Nephron (organoid): ENCODE measurements at regions not wholly inside any gene's neighbourhood (a gene's known extent, or its start where the extent isn't known, plus 50 kb on each side); places are given as distances from the start of the nearest gene placed in this dataset.
"Not testable (repeated sequence)": the region's sequence is repeated elsewhere in the genome, so short reads cannot be mapped to it uniquely, and the experiment has no call there.

ENCODE experiments used
- H3K27ac Mint-ChIP-seq, 3 experiments: 2 replicates each; pipeline ENCODE4 v1.8.0; 2020; ENCODE audit warnings: mixed read lengths in 3 of 3, mild to moderate bottlenecking in 2 of 3, moderate library complexity in 1 of 3
- H3K27me3 Mint-ChIP-seq: 2 replicates; pipeline ENCODE4 v1.8.0; 2021; ENCODE audit warnings: low read depth, mild to moderate bottlenecking, moderate library complexity, mixed read lengths
- H3K36me3 Mint-ChIP-seq: 2 replicates; pipeline ENCODE4 v1.8.0; 2020; ENCODE audit warnings: low read depth, mixed read lengths
- H3K4me1 Mint-ChIP-seq: 2 replicates; pipeline ENCODE4 v1.8.0; 2020; ENCODE audit warnings: mixed read lengths
- H3K4me3 Mint-ChIP-seq, 3 experiments: 2 replicates each; pipeline ENCODE4 v1.8.0; 2020; ENCODE audit warnings: mild to moderate bottlenecking in 3 of 3, mixed read lengths in 3 of 3, moderate library complexity in 2 of 3
- H3K9me3 Mint-ChIP-seq: 2 replicates; pipeline ENCODE4 v1.8.0; 2020; ENCODE audit warnings: mixed read lengths
- TF ChIP-seq, protein P1 (sequence below), 3 experiments: fragments of 200-600 bp; sonication (generic); IDR thresholded peaks; one replicate each; pipeline ENCODE4 v1.5.0; 2021; ENCODE audit warnings: antibody characterized with exemption in 3 of 3; ENCODE audit not compliant: unreplicated experiment in 3 of 3

GRCh38 chr4:60400593-60400992, 799.5 kb upstream of the ADGRL3 start:
- Mint-ChIP-seq H3K36me3 (no peaks in the 10 kb centered on the region), H3K27me3 (no peaks in the 10 kb centered on the region), H3K4me1 (peaks cover 7% of the 10 kb centered on the region), H3K9me3 (peaks cover 2% of the 10 kb centered on the region), H3K27ac (no peak overlapping the region), H3K4me3 (no peak overlapping the region)
- TF ChIP-seq, protein P1, sequence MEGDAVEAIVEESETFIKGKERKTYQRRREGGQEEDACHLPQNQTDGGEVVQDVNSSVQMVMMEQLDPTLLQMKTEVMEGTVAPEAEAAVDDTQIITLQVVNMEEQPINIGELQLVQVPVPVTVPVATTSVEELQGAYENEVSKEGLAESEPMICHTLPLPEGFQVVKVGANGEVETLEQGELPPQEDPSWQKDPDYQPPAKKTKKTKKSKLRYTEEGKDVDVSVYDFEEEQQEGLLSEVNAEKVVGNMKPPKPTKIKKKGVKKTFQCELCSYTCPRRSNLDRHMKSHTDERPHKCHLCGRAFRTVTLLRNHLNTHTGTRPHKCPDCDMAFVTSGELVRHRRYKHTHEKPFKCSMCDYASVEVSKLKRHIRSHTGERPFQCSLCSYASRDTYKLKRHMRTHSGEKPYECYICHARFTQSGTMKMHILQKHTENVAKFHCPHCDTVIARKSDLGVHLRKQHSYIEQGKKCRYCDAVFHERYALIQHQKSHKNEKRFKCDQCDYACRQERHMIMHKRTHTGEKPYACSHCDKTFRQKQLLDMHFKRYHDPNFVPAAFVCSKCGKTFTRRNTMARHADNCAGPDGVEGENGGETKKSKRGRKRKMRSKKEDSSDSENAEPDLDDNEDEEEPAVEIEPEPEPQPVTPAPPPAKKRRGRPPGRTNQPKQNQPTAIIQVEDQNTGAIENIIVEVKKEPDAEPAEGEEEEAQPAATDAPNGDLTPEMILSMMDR (IDR thresholded peaks at IDR 0.05; ENCODE audit: unreplicated experiment in 3 of 3), result no peak

GRCh38 chr4:60404027-60404426, 796.1 kb upstream of the ADGRL3 start:
- no peak overlapping the region for H3K27ac Mint-ChIP-seq
- H3K4me1 Mint-ChIP-seq, result peaks cover 8% of the 10 kb centered on the region
- no peaks in the 10 kb centered on the region for H3K36me3 Mint-ChIP-seq
- TF ChIP-seq, protein P1 (IDR thresholded peaks at IDR 0.05; ENCODE audit: unreplicated experiment in 3 of 3), result no peak
- no peaks in the 10 kb centered on the region for H3K27me3 Mint-ChIP-seq
- no peak overlapping the region for H3K4me3 Mint-ChIP-seq
- no peaks in the 10 kb centered on the region for H3K9me3 Mint-ChIP-seq

- H3K36me3 Mint-ChIP-seq, result no peaks in the 10 kb centered on the region
- peaks cover 3% of the 10 kb centered on the region for H3K27me3 Mint-ChIP-seq
- no peaks in the 10 kb centered on the region for H3K4me1 Mint-ChIP-seq
- H3K27ac Mint-ChIP-seq, result no peak overlapping the region
- peaks cover 5% of the 10 kb centered on the region for H3K9me3 Mint-ChIP-seq
- H3K4me3 Mint-ChIP-seq, result no peak overlapping the region
- TF ChIP-seq, protein P1 (IDR thresholded peaks at IDR 0.05; ENCODE audit: unreplicated experiment in 3 of 3), result no peak
Measured at GRCh38 chr4:60422439-60422838, 777.7 kb upstream of the ADGRL3 start.

- H3K27ac Mint-ChIP-seq, H3K4me1 Mint-ChIP-seq, H3K27me3 Mint-ChIP-seq, H3K36me3 Mint-ChIP-seq, H3K9me3 Mint-ChIP-seq, H3K4me3 Mint-ChIP-seq: not testable (repeated sequence)
Measured at GRCh38 chr4:60423573-60424184, 776.4 kb upstream of the ADGRL3 start.

GRCh38 chr4:60432911-60433310, 767.2 kb upstream of the ADGRL3 start:
- no peak overlapping the region for H3K27ac Mint-ChIP-seq
- H3K36me3 Mint-ChIP-seq, result no peaks in the 10 kb centered on the region
- H3K9me3 Mint-ChIP-seq, result peaks cover 12% of the 10 kb centered on the region
- H3K4me3 Mint-ChIP-seq, result no peak overlapping the region
- TF ChIP-seq, protein P1 (IDR thresholded peaks at IDR 0.05; ENCODE audit: unreplicated experiment in 3 of 3), result no peak
- no peaks in the 10 kb centered on the region for H3K27me3 Mint-ChIP-seq
- H3K4me1 Mint-ChIP-seq, result no peaks in the 10 kb centered on the region

DNA sequence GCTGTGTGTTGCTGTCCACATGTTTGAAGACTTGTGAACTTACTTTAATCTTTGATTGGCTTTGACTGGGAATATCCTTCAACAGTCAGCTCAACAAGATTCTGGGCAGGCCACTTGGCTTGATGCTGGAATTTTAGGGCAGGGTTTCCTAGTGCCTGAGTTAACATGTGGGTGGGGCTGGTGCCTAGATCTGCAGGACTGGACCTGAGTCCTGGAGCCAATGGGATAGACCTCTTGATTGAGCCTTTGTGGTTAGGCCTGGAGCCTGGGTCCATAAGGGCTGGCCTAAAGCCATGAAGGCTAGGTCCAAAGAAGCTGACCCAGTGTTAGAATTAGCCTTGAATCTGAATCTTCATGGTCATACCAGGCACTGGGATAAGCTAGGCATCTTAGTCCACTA, 757.1 kb upstream of the ADGRL3 start:
- Mint-ChIP-seq H3K9me3 (peaks cover 2% of the 10 kb centered on the region), H3K36me3 (no peaks in the 10 kb centered on the region), H3K27ac (no peak overlapping the region), H3K27me3 (no peaks in the 10 kb centered on the region), H3K4me3 (no peak overlapping the region), H3K4me1 (no peaks in the 10 kb centered on the region)
- TF ChIP-seq, protein P1 (IDR thresholded peaks at IDR 0.05; ENCODE audit: unreplicated experiment in 3 of 3), result no peak
